Activated CD4-positive, alpha-beta memory T cell treated with anti-CD3 and anti-CD28 coated beads for 36 hours (primary cell): ENCODE measurements at regions not wholly inside any gene's neighbourhood (a gene's known extent, or its start where the extent isn't known, plus 50 kb on each side); places are given as distances from the start of the nearest gene placed in this dataset.

Source experiments
- CTCF ChIA-PET: fragments of 350-600 bp; sonication (Branson Sonifier 250); formaldehyde crosslinking; loops from one replicate; lab custom pipeline; 2021; ENCODE audit warnings: antibody characterized with exemption, inconsistent platforms; lab: Charles Lee
- POLR2A ChIA-PET: fragments of 350-600 bp; sonication (Branson Sonifier 250); formaldehyde crosslinking; loops from one replicate; lab custom pipeline; 2021; ENCODE audit warnings: antibody characterized with exemption; lab: Charles Lee
- DNase-seq: peaks from one replicate; pipeline ENCODE4 v3.0.0-alpha.2; 2020
- H3K27ac Mint-ChIP-seq: one replicate; pipeline ENCODE4 v1.8.0; 2021; ENCODE audit warnings: mixed read lengths
- H3K27me3 Mint-ChIP-seq: one replicate; pipeline ENCODE4 v1.8.0; 2021; ENCODE audit warnings: mixed read lengths
- H3K36me3 Mint-ChIP-seq: one replicate; pipeline ENCODE4 v1.8.0; 2021; ENCODE audit warnings: mixed read lengths
- H3K4me1 Mint-ChIP-seq: one replicate; pipeline ENCODE4 v1.8.0; 2021; ENCODE audit warnings: low read depth, mixed read lengths
- H3K4me3 Mint-ChIP-seq: one replicate; pipeline ENCODE4 v1.8.0; 2021; ENCODE audit warnings: mild to moderate bottlenecking, mixed read lengths
- H3K9me3 Mint-ChIP-seq: one replicate; pipeline ENCODE4 v1.8.0; 2021; ENCODE audit warnings: mixed read lengths
- intact Hi-C: fragments of 100-400 bp; cut with micrococcal nuclease; formaldehyde crosslinking; loops from one replicate; pipeline ENCODE4 v1.15.1; 2023

- ChIA-PET POLR2A (no interaction called here), CTCF (no interaction called here)
- intact Hi-C loops = no loop called here
- Mint-ChIP-seq H3K36me3 (no peaks in the 10 kb centered on the region), H3K4me1 (no peaks in the 10 kb centered on the region), H3K27me3 (no peaks in the 10 kb centered on the region), H3K9me3 (peaks cover 4% of the 10 kb centered on the region), H3K27ac (no peak overlapping the region), H3K4me3 (no peak overlapping the region)
- DNase-seq = no peak
Observed at GRCh38 chr13:68125087-68125480, 894.9 kb upstream of the PCDH9 start.

GRCh38 chr13:68124437-68125086 lies 894.4 kb upstream of the PCDH9 start:
- no peaks in the 10 kb centered on the region for H3K4me1 Mint-ChIP-seq
- CTCF ChIA-PET = no interaction called here
- intact Hi-C loops = no loop called here
- no peak overlapping the region for H3K4me3 Mint-ChIP-seq
- no peak for DNase-seq
- no peaks in the 10 kb centered on the region for H3K36me3 Mint-ChIP-seq
- POLR2A ChIA-PET = no interaction called here
- no peaks in the 10 kb centered on the region for H3K27me3 Mint-ChIP-seq
- H3K9me3 Mint-ChIP-seq = no peaks in the 10 kb centered on the region
- H3K27ac Mint-ChIP-seq = no peak overlapping the region

DNA sequence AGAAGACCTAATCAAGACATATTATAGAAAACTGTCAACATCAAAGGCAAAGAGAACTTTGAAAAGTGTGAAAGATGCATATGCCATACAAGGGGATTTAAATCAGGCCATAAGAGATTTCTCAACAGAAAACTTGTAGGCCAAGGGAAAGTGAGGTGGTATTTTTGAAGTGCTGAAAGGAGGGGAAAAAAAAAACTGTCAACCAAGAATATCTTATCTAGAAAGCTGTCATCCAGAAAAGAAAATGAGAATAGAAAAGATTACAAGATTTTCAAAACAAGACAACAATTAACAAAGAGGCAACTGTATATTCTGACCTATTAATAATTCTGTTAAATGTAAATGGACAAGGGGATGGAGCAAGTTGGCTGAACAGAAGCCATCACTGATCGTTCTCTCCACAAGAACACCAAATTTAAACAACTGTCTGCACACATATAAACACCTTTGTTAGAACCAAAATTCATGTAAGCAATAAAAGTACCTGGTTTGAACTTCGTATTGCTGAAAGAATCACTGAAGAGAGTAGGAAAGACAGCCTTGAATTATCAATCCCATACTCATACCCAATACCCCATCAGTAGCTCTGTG lies 880.1 kb upstream of the PCDH9 start:
- H3K9me3 Mint-ChIP-seq = peaks cover 33% of the 10 kb centered on the region
- H3K27ac Mint-ChIP-seq = no peak overlapping the region
- no peaks in the 10 kb centered on the region for H3K36me3 Mint-ChIP-seq
- POLR2A ChIA-PET = no interaction called here
- CTCF ChIA-PET = no interaction called here
- intact Hi-C loops = no loop called here
- no peaks in the 10 kb centered on the region for H3K27me3 Mint-ChIP-seq
- DNase-seq = no peak
- H3K4me1 Mint-ChIP-seq = no peaks in the 10 kb centered on the region
- H3K4me3 Mint-ChIP-seq = no peak overlapping the region

DNA sequence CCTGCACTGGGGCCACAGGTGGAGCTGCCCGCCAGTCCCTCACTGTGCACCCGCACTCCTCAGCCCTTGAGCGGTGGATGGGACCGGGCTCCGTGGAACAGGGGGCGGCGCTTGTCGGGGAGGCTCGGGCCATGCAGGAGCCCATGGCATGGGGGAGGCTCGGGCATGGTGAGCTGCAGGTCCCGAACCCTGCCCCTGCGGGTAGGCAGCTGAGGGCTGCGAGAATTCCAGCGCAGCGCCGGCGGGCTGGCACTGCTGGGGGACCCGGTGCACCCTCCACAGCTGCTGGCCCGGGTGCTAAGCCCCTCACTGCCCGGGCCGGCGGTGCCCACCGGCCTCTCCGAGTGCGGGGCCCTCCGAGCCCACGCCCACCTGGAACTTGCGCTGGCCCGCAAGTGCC lies 877.5 kb upstream of the PCDH9 start:
- H3K27me3 Mint-ChIP-seq = no peaks in the 10 kb centered on the region

DNA sequence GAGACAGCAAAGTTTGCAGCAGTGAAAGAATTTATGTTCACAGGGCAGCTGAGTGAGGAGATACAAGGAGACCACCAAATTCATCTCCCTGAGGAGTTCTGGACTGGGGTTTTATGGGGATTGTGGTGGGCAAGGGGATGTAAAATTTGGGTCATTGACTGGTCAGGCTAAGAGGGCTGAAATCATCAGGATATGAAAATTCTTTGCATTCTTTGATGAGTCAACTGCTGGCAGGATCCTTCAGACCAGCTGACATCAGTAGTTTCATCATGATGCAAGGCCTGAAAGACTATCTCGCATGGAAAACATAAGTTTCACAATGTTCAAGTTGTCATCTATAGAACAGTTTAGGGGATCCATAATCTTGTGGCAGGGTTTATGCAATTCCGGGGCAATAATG lies 869.5 kb upstream of the PCDH9 start:
- CTCF ChIA-PET = no interaction called here
- DNase-seq = no peak
- Mint-ChIP-seq H3K27ac (no peak overlapping the region), H3K36me3 (no peaks in the 10 kb centered on the region), H3K9me3 (peaks cover 12% of the 10 kb centered on the region), H3K4me3 (no peak overlapping the region), H3K4me1 (no peaks in the 10 kb centered on the region), H3K27me3 (no peaks in the 10 kb centered on the region)
- POLR2A ChIA-PET = no interaction called here
- intact Hi-C loops = no loop called here

More for the DNA sequence above, 877.5 kb upstream of the PCDH9 start:
- intact Hi-C loops = no loop called here
- no peak overlapping the region for H3K4me3 Mint-ChIP-seq
- POLR2A ChIA-PET = no interaction called here
- CTCF ChIA-PET = no interaction called here
- no peak overlapping the region for H3K27ac Mint-ChIP-seq
- no peaks in the 10 kb centered on the region for H3K36me3 Mint-ChIP-seq
- no peak for DNase-seq
- H3K9me3 Mint-ChIP-seq = peaks cover 34% of the 10 kb centered on the region
- no peaks in the 10 kb centered on the region for H3K4me1 Mint-ChIP-seq

DNA sequence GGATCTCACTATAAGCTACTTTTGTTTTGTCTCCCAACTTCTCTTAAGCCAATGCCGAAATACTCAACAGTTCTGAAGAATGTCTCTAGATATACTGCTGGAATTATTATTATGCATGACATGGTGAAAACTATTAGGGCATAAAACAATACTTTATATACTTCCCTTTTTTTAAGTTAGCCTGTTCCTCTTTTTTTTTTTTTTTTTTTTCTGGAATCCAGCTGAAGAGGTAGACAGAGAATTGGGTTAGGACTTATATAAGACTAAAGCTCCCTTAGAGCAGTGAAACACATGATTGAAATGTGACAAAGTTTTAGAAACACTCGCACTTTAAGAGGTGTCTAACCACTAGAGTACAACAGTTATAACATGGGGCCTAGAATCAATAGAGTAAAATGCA lies 850.9 kb upstream of the PCDH9 start:
- Mint-ChIP-seq H3K9me3 (no peaks in the 10 kb centered on the region), H3K27ac (no peak overlapping the region), H3K4me3 (no peak overlapping the region), H3K27me3 (no peaks in the 10 kb centered on the region), H3K36me3 (no peaks in the 10 kb centered on the region), H3K4me1 (no peaks in the 10 kb centered on the region)
- ChIA-PET POLR2A (no interaction called here), CTCF (no interaction called here)
- intact Hi-C loops = no loop called here
- no peak for DNase-seq

DNA sequence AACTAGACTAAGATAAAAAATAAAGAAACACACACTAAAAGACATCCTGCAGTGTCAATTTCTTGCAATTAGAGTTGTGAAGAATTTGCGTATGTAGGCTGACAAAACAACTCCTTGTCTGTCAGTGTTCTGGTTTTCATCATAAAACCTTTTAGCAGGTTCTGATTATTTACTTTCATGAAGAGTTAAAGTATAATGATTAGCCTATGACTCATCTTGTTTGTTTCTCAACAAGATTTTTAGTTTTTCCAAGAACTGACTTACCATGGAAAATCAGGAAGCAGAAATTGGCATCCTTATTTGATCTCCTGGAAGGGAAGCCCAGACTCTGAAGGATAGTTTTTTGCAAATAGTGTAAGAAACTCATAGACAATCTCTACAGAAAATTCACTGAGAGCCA lies 848.7 kb upstream of the PCDH9 start:
- no peak for DNase-seq
- ChIA-PET POLR2A (no interaction called here), CTCF (no interaction called here)
- Mint-ChIP-seq H3K4me1 (no peaks in the 10 kb centered on the region), H3K27ac (no peak overlapping the region), H3K4me3 (no peak overlapping the region), H3K36me3 (no peaks in the 10 kb centered on the region), H3K27me3 (no peaks in the 10 kb centered on the region), H3K9me3 (no peaks in the 10 kb centered on the region)
- intact Hi-C loops = no loop called here

DNA sequence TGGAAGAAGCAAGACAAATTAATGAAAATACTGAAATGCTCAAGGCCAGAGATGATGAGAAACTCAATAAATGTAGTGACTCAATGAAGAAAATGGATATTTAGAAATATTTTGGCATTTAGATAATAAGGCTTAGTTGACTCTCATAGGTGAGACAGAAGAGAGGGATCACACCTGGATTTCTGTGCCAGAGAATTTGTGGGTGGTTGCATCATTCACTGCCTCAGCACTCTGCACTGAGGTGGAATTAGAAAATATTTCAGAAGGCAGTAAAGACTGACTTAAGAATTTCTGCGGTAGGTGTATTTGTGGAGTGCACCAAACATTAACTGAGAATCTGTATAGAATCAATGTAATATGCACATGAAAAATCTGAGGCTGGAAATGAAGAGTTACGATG lies 848.3 kb upstream of the PCDH9 start:
- DNase-seq = no peak
- intact Hi-C loops = no loop called here
- H3K36me3 Mint-ChIP-seq = no peaks in the 10 kb centered on the region
- ChIA-PET CTCF (no interaction called here), POLR2A (no interaction called here)
- no peaks in the 10 kb centered on the region for H3K27me3 Mint-ChIP-seq
- H3K27ac Mint-ChIP-seq = no peak overlapping the region
- no peaks in the 10 kb centered on the region for H3K4me1 Mint-ChIP-seq
- H3K4me3 Mint-ChIP-seq = no peak overlapping the region
- H3K9me3 Mint-ChIP-seq = no peaks in the 10 kb centered on the region

DNA sequence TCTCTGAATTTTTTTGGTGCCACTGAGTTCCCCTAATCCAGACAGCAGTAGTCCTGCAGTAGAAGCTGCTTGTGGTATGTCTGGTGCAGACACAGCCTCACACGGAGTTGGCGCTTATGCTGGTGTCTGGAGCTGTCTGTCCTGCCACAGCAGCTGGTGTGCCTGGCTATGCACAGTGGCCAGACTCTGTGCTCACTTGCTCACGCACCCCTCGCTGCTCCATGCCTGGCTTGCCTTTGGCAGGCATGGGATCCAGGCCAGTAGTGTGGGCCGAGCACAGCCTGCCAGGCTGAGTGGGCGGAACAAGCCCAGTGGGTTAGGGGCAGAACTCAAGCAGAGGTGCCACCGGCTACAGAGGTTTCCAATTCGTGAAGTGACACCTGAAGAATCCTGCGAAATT lies 845.9 kb upstream of the PCDH9 start:
- intact Hi-C loops = no loop called here
- H3K27me3 Mint-ChIP-seq = no peaks in the 10 kb centered on the region
- no peaks in the 10 kb centered on the region for H3K9me3 Mint-ChIP-seq
- ChIA-PET POLR2A (no interaction called here), CTCF (no interaction called here)
- DNase-seq = no peak
- no peak overlapping the region for H3K4me3 Mint-ChIP-seq
- no peaks in the 10 kb centered on the region for H3K36me3 Mint-ChIP-seq
- no peak overlapping the region for H3K27ac Mint-ChIP-seq
- H3K4me1 Mint-ChIP-seq = no peaks in the 10 kb centered on the region

- Mint-ChIP-seq H3K9me3 (peaks cover 2% of the 10 kb centered on the region), H3K27ac (no peak overlapping the region), H3K4me1 (no peaks in the 10 kb centered on the region), H3K4me3 (no peak overlapping the region), H3K27me3 (no peaks in the 10 kb centered on the region), H3K36me3 (no peaks in the 10 kb centered on the region)
- no peak for DNase-seq
- intact Hi-C loops = no loop called here
- ChIA-PET POLR2A (no interaction called here), CTCF (no interaction called here)
Observed at GRCh38 chr13:68066879-68067513, 836.9 kb upstream of the PCDH9 start.

GRCh38 chr13:68064001-68064770 lies 834.0 kb upstream of the PCDH9 start:
- ChIA-PET CTCF (no interaction called here), POLR2A (no interaction called here)
- intact Hi-C loops = no loop called here
- H3K9me3 Mint-ChIP-seq = peaks cover 5% of the 10 kb centered on the region
- no peaks in the 10 kb centered on the region for H3K4me1 Mint-ChIP-seq
- DNase-seq = no peak
- H3K4me3 Mint-ChIP-seq = no peak overlapping the region
- H3K36me3 Mint-ChIP-seq = no peaks in the 10 kb centered on the region
- no peak overlapping the region for H3K27ac Mint-ChIP-seq
- no peaks in the 10 kb centered on the region for H3K27me3 Mint-ChIP-seq

DNA sequence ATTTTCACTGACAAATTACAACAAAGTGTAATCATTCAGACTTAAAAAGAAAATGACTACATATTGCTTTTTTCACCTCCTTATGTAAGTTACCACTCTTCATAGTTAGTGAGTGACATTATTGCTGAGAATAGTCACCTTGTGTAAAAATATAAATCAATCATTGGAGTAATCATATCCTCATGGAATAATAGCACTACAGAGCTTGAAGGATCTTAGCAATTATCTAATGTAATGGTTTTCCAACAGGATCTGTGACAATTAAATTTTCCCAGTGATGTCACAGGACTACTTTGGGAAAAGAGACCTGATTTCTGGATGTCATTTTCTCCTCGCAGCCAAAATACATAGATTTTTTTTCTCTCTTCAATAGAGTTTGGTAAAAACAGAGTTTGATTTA lies 833.0 kb upstream of the PCDH9 start:
- no peak overlapping the region for H3K4me3 Mint-ChIP-seq
- CTCF ChIA-PET = no interaction called here
- no peak for DNase-seq
- intact Hi-C loops = no loop called here
- H3K9me3 Mint-ChIP-seq = peaks cover 5% of the 10 kb centered on the region
- POLR2A ChIA-PET = no interaction called here
- no peaks in the 10 kb centered on the region for H3K36me3 Mint-ChIP-seq
- no peaks in the 10 kb centered on the region for H3K4me1 Mint-ChIP-seq
- no peak overlapping the region for H3K27ac Mint-ChIP-seq
- H3K27me3 Mint-ChIP-seq = no peaks in the 10 kb centered on the region
